WTC11 (cell line): ENCODE measurements at regions not wholly inside any gene's neighbourhood (a gene's known extent, or its start where the extent isn't known, plus 50 kb on each side); places are given as distances from the start of the nearest gene placed in this dataset.

ENCODE experiments used
- NFYB ChIP-seq: sonication (generic); formaldehyde crosslinking; conservative IDR thresholded peaks from 2 replicates; pipeline ENCODE4 v1.8.0; 2022; ENCODE audit warnings: low read depth, missing genetic modification reagents
- SP1 ChIP-seq: sonication (generic); formaldehyde crosslinking; conservative IDR thresholded peaks from 2 replicates; pipeline ENCODE4 v1.8.1; 2022; ENCODE audit warnings: missing genetic modification reagents
- TF ChIP-seq, protein P1 (sequence below): fragments of 200-600 bp; IDR thresholded peaks from 2 replicates; pipeline ENCODE4 v1.8.0; 2022; ENCODE audit warnings: antibody characterized with exemption
- TF ChIP-seq, protein P2 (sequence below): sonication (generic); formaldehyde crosslinking; IDR thresholded peaks from 2 replicates; pipeline ENCODE4 v1.8.0; 2022; ENCODE audit warnings: mild to moderate bottlenecking, missing genetic modification reagents

DNA sequence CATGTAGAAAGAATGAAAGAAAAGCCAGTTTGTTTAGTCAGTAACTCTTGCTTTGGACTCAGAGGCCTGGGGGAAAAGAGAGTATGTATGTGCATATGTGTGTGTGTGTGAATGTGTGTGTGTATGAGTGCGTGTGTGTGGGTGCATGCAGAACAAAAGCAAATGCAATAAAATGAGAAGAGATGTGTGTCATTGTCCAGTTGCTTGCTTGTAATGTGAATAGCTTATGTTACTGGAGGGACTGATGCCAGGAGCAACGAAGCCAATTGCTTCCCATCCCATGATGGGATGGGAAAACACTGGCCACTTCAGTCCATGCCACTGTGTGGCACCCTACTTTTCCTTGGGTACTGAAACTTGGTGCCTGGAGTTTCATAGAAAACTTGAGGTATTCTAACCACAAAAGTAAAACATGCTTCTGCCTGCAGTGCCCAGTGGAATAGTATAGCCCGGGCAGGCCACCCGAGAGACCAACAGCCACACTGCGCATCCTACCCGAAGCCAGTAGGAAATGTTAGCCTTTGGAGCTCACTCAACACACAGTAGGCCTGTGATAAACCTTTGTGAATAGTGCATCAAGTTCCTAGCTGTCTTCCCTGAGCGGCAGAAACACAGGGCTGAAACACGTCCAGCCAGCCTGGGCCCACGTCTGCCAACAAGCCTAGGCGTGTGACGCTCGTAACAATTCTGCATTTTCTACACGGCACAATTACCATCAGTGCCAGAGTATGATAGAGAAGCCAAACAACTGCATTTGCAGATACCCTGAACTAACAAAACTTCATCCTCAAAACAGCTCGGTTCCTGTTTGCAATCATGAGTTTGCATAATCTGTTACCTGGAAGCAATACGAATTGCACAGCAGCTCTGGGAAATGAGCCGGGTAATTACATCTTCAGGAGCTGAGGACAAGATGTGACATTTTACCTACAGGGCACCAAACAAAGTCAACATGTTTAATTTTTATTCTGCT is 198.1 kb downstream of the SYK start:
- TF ChIP-seq NFYB (CRISPR knock-in tag) (no peak), SP1 (CRISPR knock-in tag) (no peak)
- TF ChIP-seq, protein P1, sequence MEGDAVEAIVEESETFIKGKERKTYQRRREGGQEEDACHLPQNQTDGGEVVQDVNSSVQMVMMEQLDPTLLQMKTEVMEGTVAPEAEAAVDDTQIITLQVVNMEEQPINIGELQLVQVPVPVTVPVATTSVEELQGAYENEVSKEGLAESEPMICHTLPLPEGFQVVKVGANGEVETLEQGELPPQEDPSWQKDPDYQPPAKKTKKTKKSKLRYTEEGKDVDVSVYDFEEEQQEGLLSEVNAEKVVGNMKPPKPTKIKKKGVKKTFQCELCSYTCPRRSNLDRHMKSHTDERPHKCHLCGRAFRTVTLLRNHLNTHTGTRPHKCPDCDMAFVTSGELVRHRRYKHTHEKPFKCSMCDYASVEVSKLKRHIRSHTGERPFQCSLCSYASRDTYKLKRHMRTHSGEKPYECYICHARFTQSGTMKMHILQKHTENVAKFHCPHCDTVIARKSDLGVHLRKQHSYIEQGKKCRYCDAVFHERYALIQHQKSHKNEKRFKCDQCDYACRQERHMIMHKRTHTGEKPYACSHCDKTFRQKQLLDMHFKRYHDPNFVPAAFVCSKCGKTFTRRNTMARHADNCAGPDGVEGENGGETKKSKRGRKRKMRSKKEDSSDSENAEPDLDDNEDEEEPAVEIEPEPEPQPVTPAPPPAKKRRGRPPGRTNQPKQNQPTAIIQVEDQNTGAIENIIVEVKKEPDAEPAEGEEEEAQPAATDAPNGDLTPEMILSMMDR: no peak
- TF ChIP-seq, protein P2, sequence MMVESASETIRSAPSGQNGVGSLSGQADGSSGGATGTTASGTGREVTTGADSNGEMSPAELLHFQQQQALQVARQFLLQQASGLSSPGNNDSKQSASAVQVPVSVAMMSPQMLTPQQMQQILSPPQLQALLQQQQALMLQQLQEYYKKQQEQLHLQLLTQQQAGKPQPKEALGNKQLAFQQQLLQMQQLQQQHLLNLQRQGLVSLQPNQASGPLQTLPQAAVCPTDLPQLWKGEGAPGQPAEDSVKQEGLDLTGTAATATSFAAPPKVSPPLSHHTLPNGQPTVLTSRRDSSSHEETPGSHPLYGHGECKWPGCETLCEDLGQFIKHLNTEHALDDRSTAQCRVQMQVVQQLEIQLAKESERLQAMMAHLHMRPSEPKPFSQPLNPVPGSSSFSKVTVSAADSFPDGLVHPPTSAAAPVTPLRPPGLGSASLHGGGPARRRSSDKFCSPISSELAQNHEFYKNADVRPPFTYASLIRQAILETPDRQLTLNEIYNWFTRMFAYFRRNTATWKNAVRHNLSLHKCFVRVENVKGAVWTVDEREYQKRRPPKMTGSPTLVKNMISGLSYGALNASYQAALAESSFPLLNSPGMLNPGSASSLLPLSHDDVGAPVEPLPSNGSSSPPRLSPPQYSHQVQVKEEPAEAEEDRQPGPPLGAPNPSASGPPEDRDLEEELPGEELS: no peak
